ENCODE measurements at regions not wholly inside any gene's neighbourhood (a gene's known extent, or its start where the extent isn't known, plus 50 kb on each side); places are given as distances from the start of the nearest gene placed in this dataset.
"Not testable (repeated sequence)": the region's sequence is repeated elsewhere in the genome, so short reads cannot be mapped to it uniquely, and the experiment has no call there.

DNA sequence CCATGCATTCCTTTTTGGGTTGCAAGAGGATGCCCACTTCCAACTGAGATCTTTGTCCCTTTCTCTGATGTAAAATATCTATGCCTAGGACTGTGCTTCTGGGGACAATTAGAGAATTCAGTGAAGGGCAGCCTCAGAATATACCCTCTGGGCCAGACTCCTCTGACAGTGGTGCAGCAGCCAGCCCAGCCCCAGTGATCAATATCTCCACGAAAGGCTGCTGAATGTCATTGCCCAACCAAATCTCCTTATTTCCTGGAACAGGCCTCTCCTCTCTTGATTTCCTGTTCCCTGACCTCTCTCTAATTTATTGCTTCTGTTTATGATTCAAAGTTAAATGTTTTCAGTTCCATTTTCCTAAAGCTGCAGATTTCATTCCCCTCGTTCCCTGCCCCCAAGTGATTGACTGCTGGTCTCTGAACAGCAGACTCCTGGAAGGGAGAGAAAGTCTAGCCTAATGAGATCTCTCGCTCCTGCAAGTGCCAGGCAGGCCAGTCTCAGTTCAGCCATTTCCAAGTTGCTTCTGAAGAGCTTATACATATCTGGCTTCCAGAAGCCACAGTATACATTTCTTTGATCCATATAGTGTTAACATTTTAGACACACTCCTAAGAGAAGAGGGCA, 104.4 kb upstream of the SALL1 start:
- TF ChIP-seq, protein P1, sequence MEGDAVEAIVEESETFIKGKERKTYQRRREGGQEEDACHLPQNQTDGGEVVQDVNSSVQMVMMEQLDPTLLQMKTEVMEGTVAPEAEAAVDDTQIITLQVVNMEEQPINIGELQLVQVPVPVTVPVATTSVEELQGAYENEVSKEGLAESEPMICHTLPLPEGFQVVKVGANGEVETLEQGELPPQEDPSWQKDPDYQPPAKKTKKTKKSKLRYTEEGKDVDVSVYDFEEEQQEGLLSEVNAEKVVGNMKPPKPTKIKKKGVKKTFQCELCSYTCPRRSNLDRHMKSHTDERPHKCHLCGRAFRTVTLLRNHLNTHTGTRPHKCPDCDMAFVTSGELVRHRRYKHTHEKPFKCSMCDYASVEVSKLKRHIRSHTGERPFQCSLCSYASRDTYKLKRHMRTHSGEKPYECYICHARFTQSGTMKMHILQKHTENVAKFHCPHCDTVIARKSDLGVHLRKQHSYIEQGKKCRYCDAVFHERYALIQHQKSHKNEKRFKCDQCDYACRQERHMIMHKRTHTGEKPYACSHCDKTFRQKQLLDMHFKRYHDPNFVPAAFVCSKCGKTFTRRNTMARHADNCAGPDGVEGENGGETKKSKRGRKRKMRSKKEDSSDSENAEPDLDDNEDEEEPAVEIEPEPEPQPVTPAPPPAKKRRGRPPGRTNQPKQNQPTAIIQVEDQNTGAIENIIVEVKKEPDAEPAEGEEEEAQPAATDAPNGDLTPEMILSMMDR (IDR thresholded peaks at IDR 0.05; ENCODE audit: unreplicated experiment), result no peak
- no peaks in the 10 kb centered on the region for H3K4me1 Mint-ChIP-seq (ENCODE audit: low read depth)
- peaks cover 83% of the 10 kb centered on the region for H3K27me3 Mint-ChIP-seq
- H3K36me3 Mint-ChIP-seq (ENCODE audit: insufficient read depth), result peaks cover 6% of the 10 kb centered on the region
- H3K27ac Mint-ChIP-seq, result no peak overlapping the region
- peaks cover 14% of the 10 kb centered on the region for H3K9me3 Mint-ChIP-seq (ENCODE audit: low read depth)
- no peak overlapping the region for H3K4me3 Mint-ChIP-seq (ENCODE audit: low read depth)
- no peak for DNase-seq (ENCODE audit: low spot score, unreplicated experiment)

DNA sequence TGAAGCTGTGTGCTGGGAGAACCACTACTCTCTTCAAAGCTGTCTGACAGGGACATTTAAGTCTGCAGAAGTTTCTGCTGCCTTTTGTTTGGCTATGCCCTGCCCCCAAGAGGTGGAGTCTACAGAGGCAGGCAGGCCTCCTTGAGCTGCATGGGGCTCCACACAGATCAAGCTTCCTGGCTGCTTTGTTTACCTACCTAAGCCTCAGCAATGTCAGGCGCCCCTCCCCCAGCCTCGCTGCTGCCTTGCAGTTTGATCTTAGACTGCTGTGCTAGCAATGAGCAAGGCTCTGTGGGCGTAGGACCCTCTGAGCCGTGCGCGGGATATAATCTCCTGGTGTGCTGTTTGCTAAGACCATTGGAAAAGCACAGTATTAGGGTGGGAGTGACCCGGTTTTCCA, 103.3 kb upstream of the SALL1 start:
- H3K4me3 Mint-ChIP-seq (ENCODE audit: low read depth); H3K36me3 Mint-ChIP-seq (ENCODE audit: insufficient read depth); H3K27ac Mint-ChIP-seq; H3K4me1 Mint-ChIP-seq (ENCODE audit: low read depth); DNase-seq (ENCODE audit: low spot score, unreplicated experiment): not testable (repeated sequence)
- H3K9me3 Mint-ChIP-seq (ENCODE audit: low read depth), result peaks cover 14% of the 10 kb centered on the region
- H3K27me3 Mint-ChIP-seq, result peaks cover 82% of the 10 kb centered on the region

DNA sequence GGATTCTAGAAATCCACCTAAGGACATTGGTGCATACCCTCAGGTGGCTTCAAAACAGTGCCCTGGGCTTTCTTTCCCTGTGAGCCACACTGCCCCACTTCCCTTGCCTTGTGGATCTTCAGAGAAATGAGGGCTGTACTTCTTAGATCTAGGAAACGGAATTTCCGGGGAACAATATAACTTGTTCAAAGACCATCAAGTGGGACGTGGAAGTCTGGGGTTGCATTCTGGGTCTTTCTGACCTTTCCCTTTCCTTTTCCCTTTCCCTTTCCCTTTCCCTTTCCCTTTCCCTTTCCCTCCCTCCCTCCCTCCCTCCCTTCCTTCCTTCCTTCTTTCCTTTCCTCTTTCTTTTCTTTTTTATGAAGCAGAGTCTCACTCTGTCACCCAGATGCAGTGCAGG, 97.1 kb upstream of the SALL1 start:
- peaks cover 87% of the 10 kb centered on the region for H3K27me3 Mint-ChIP-seq
- H3K4me3 Mint-ChIP-seq (ENCODE audit: low read depth), result no peak overlapping the region
- H3K9me3 Mint-ChIP-seq (ENCODE audit: low read depth), result peaks cover 4% of the 10 kb centered on the region
- peaks cover 7% of the 10 kb centered on the region for H3K4me1 Mint-ChIP-seq (ENCODE audit: low read depth)
- no peak overlapping the region for H3K27ac Mint-ChIP-seq
- TF ChIP-seq, protein P1 (IDR thresholded peaks at IDR 0.05; ENCODE audit: unreplicated experiment), result no peak
- DNase-seq (ENCODE audit: low spot score, unreplicated experiment), result no peak
- H3K36me3 Mint-ChIP-seq (ENCODE audit: insufficient read depth), result no peaks in the 10 kb centered on the region

DNA sequence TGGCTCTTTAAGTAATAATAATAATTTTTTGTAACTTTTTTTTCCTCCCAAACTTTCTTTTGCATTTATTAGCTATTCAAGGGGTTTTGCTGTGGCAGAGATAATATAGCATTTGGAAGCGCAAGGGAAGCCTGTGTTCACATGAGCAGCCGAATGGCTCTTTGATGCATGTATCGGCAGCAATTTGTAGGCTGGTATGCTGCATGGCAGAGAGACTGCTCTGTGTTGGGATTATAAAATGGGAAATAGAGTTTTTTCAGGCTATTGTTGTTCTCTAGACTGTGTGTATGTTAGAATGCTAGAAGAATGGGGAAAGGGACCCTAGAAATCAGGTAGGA, 94.6 kb upstream of the SALL1 start:
- DNase-seq (ENCODE audit: low spot score, unreplicated experiment), result no peak
- Mint-ChIP-seq H3K27me3 (peaks cover 89% of the 10 kb centered on the region), H3K9me3 (ENCODE audit: low read depth) (no peaks in the 10 kb centered on the region), H3K36me3 (ENCODE audit: insufficient read depth) (no peaks in the 10 kb centered on the region), H3K27ac (no peak overlapping the region), H3K4me1 (ENCODE audit: low read depth) (peaks cover 7% of the 10 kb centered on the region), H3K4me3 (ENCODE audit: low read depth) (no peak overlapping the region)
- TF ChIP-seq, protein P1 (IDR thresholded peaks at IDR 0.05; ENCODE audit: unreplicated experiment), result no peak

DNA sequence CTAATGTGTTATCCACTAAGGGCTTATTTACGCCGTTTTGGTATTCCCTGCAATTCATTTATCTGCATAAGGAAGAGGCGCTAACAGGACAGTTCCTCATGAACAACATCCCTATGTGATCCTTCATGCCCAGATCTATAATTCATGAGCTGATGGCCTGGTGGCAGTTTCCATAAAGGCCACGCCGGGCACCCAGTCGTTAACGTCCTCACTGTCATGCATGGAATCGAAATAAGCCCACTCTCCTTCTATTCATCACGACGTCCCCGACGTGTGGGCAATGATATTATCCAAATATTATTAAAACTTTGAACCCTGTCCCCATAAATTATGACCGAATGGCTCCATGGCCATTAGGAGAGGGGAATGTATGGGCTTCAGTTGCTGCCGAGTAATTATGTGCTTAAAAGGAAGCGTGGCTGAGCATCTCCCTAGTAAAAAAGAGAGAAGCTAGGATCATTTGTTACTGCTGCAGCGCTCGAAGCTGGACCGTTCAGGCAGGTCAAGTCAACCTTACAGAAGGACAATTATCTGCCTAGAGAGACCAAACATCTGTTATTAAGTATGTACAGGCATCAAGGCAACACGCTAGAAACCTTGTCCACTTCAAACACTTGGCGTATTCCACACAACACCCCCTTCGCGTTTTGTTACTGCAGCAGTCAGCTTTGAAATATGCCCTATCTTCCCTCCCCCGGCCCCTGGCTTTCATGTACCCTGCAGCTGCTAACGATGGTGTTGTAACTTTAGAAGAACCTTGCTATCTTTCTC, 94.0 kb upstream of the SALL1 start:
- peaks cover 89% of the 10 kb centered on the region for H3K27me3 Mint-ChIP-seq
- H3K4me1 Mint-ChIP-seq (ENCODE audit: low read depth), result peaks cover 7% of the 10 kb centered on the region
- TF ChIP-seq, protein P1 (IDR thresholded peaks at IDR 0.05; ENCODE audit: unreplicated experiment), result no peak
- no peak overlapping the region for H3K27ac Mint-ChIP-seq
- no peak for DNase-seq (ENCODE audit: low spot score, unreplicated experiment)
- no peaks in the 10 kb centered on the region for H3K36me3 Mint-ChIP-seq (ENCODE audit: insufficient read depth)
- no peaks in the 10 kb centered on the region for H3K9me3 Mint-ChIP-seq (ENCODE audit: low read depth)
- no peak overlapping the region for H3K4me3 Mint-ChIP-seq (ENCODE audit: low read depth)
